HUDEP-2 (cell line): ENCODE measurements at regions not wholly inside any gene's neighbourhood (a gene's known extent, or its start where the extent isn't known, plus 50 kb on each side); places are given as distances from the start of the nearest gene placed in this dataset.
A peak's percentile ranks its signal among the peaks of the same experiment; 100 is the strongest.
"Not testable (repeated sequence)": the region's sequence is repeated elsewhere in the genome, so short reads cannot be mapped to it uniquely, and the experiment has no call there.

Experiments used
- DNase-seq, 76 experiments: peaks; one replicate each; lab custom pipeline; 2025; ENCODE audit not compliant: unreplicated experiment in 76 of 76; lab: John Stamatoyannopoulos, UW

- no peak for DNase-seq
Observed at GRCh38 chr10:25076506-25077177, 60.2 kb downstream of the THNSL1 start.

- no peak for DNase-seq
Observed at GRCh38 chr10:25078658-25079431, 62.4 kb downstream of the THNSL1 start.

GRCh38 chr10:25080880-25081581 lies 64.6 kb downstream of the THNSL1 start:
- DNase-seq, result peak in 49 of 76 experiments; percentile 2 to 67 (median 26)

GRCh38 chr10:25082276-25083204 lies 66.1 kb downstream of the THNSL1 start:
- no peak for DNase-seq

- DNase-seq, result no peak
Observed at GRCh38 chr10:25083546-25084111, 67.2 kb downstream of the THNSL1 start.

- no peak for DNase-seq
Observed at GRCh38 chr10:25084447-25084846, 68.0 kb downstream of the THNSL1 start.

GRCh38 chr10:25094590-25094989 lies 78.2 kb downstream of the THNSL1 start:
- no peak for DNase-seq

- no peak for DNase-seq
Observed at GRCh38 chr10:25097669-25098411, 77.0 kb upstream of the GPR158 start.

- no peak for DNase-seq
Observed at GRCh38 chr10:25100141-25100540, 74.7 kb upstream of the GPR158 start.

- DNase-seq, result peak in 1 of 76 experiments; percentile 8
Observed at GRCh38 chr10:25101461-25102146, 73.2 kb upstream of the GPR158 start.

- DNase-seq, result no peak
Observed at GRCh38 chr10:25102147-25102822, 72.5 kb upstream of the GPR158 start.

GRCh38 chr10:25103703-25104102 lies 71.1 kb upstream of the GPR158 start:
- DNase-seq, result no peak

GRCh38 chr10:25104441-25104840 lies 70.4 kb upstream of the GPR158 start:
- no peak for DNase-seq

GRCh38 chr10:25105262-25105661 lies 69.5 kb upstream of the GPR158 start:
- no peak for DNase-seq

GRCh38 chr10:25105743-25106260 lies 69.0 kb upstream of the GPR158 start:
- no peak for DNase-seq

GRCh38 chr10:25107756-25108155 lies 67.0 kb upstream of the GPR158 start:
- DNase-seq, result no peak

GRCh38 chr10:25109896-25110295 lies 64.9 kb upstream of the GPR158 start:
- DNase-seq, result not testable (repeated sequence)

GRCh38 chr10:25112016-25112415 lies 62.8 kb upstream of the GPR158 start:
- no peak for DNase-seq
